DMS79 treated with DMSO at 0.1 percent for 48 hours (cell line): ENCODE measurements at regions not wholly inside any gene's neighbourhood (a gene's known extent, or its start where the extent isn't known, plus 50 kb on each side); places are given as distances from the start of the nearest gene placed in this dataset.

ENCODE experiments used
- DNase-seq: peaks from one replicate; lab custom pipeline; 2025; lab: John Stamatoyannopoulos, UW

- no peak for DNase-seq
Measured at GRCh38 chr22:44554411-44554810, 56.4 kb upstream of the RTL6 start.

- DNase-seq, result no peak
Measured at GRCh38 chr22:44550711-44551491, 52.9 kb upstream of the RTL6 start.

GRCh38 chr22:44549701-44550100 is 51.7 kb upstream of the RTL6 start:
- no peak for DNase-seq

- DNase-seq, result no peak
Measured at GRCh38 chr22:44548981-44549380, 50.9 kb upstream of the RTL6 start.
